H9 (cell line): ENCODE measurements at regions not wholly inside any gene's neighbourhood (a gene's known extent, or its start where the extent isn't known, plus 50 kb on each side); places are given as distances from the start of the nearest gene placed in this dataset.

Source experiments
- DNase-seq: peaks from one replicate; pipeline ENCODE4 v3.0.0-alpha.2; 2017
- H2AFZ ChIP-seq: one replicate; pipeline ENCODE4 v1.6.1; 2013; ENCODE audit warnings: mild to moderate bottlenecking, low read length, control low read depth, moderate library complexity
- H2AK5ac ChIP-seq: 2 replicates; pipeline ENCODE4 v1.6.1; 2013; ENCODE audit warnings: low read length, control low read depth, mixed read lengths; ENCODE audit not compliant: insufficient read length
- H2BK120ac ChIP-seq: one replicate; pipeline ENCODE4 v1.6.1; 2013; ENCODE audit warnings: low read depth, mild to moderate bottlenecking, low read length, control low read depth, inconsistent platforms; ENCODE audit not compliant: poor library complexity, severe bottlenecking
- H2BK12ac ChIP-seq: 2 replicates; pipeline ENCODE4 v1.6.1; 2013; ENCODE audit warnings: low read length, control low read depth, mixed read lengths, low read depth; ENCODE audit not compliant: insufficient read length
- H2BK15ac ChIP-seq: 2 replicates; pipeline ENCODE4 v1.6.1; 2013; ENCODE audit warnings: low read depth, low read length, control low read depth
- H2BK20ac ChIP-seq: one replicate; pipeline ENCODE4 v1.6.1; 2013; ENCODE audit warnings: low read depth, mild to moderate bottlenecking, low read length, control low read depth, inconsistent platforms; ENCODE audit not compliant: poor library complexity, severe bottlenecking
- H2BK5ac ChIP-seq: 2 replicates; pipeline ENCODE4 v1.6.1; 2013; ENCODE audit warnings: low read length, control low read depth, mixed read lengths; ENCODE audit not compliant: insufficient read length
- H3K14ac ChIP-seq: 2 replicates; pipeline ENCODE4 v1.6.1; 2013; ENCODE audit warnings: low read length, control low read depth; ENCODE audit not compliant: insufficient read depth
- H3K18ac ChIP-seq: 2 replicates; pipeline ENCODE4 v1.6.1; 2013; ENCODE audit warnings: low read depth, mild to moderate bottlenecking, mixed read lengths, low read length, control low read depth; ENCODE audit not compliant: insufficient read length
- H3K23ac ChIP-seq: 2 replicates; pipeline ENCODE4 v1.6.1; 2013; ENCODE audit warnings: low read length, control low read depth, mixed read lengths, low read depth; ENCODE audit not compliant: insufficient read length
- H3K23me2 ChIP-seq: 2 replicates; pipeline ENCODE4 v1.6.1; 2013; ENCODE audit warnings: low read depth, mild to moderate bottlenecking, mixed read lengths, low read length, control low read depth; ENCODE audit not compliant: insufficient read length, poor library complexity, severe bottlenecking
- H3K27ac ChIP-seq: 2 replicates; pipeline ENCODE4 v1.5.1; 2013; ENCODE audit warnings: low read length, control low read depth, mixed read lengths, low read depth; ENCODE audit not compliant: insufficient read length
- H3K27me3 ChIP-seq: 2 replicates; pipeline ENCODE4 v1.6.1; 2013; ENCODE audit warnings: low read length, control low read depth, inconsistent platforms; ENCODE audit not compliant: insufficient read depth
- H3K4ac ChIP-seq: 2 replicates; pipeline ENCODE4 v1.6.1; 2013; ENCODE audit warnings: low read depth, mild to moderate bottlenecking, control low read depth, inconsistent platforms, low read length, moderate library complexity
- H3K4me1 ChIP-seq: 2 replicates; pipeline ENCODE4 v1.6.1; 2013; ENCODE audit warnings: low read length, control low read depth, inconsistent platforms; ENCODE audit not compliant: insufficient read depth
- H3K4me2 ChIP-seq: 2 replicates; pipeline ENCODE4 v1.6.1; 2013; ENCODE audit warnings: low read length, control low read depth, mixed read lengths; ENCODE audit not compliant: insufficient read length, insufficient read depth
- H3K56ac ChIP-seq: 2 replicates; pipeline ENCODE4 v1.6.1; 2013; ENCODE audit warnings: low read depth, mild to moderate bottlenecking, mixed read lengths, low read length, control low read depth; ENCODE audit not compliant: insufficient read length
- H3K79me1 ChIP-seq: 2 replicates; pipeline ENCODE4 v1.6.1; 2013; ENCODE audit warnings: low read depth, mild to moderate bottlenecking, moderate library complexity, low read length, control low read depth, inconsistent platforms; ENCODE audit not compliant: insufficient read depth, poor library complexity, severe bottlenecking
- H3K79me2 ChIP-seq: 2 replicates; pipeline ENCODE4 v1.6.1; 2013; ENCODE audit warnings: low read length, control low read depth, inconsistent platforms; ENCODE audit not compliant: insufficient read depth
- H3K9ac ChIP-seq: 2 replicates; pipeline ENCODE4 v1.6.1; 2013; ENCODE audit warnings: low read length, control low read depth, mixed read lengths; ENCODE audit not compliant: insufficient read length; ENCODE audit errors: extremely low read depth
- H3K9me3 ChIP-seq: one replicate; pipeline ENCODE4 v1.6.1; 2013; ENCODE audit warnings: low read depth, low read length, inconsistent platforms; ENCODE audit not compliant: control insufficient read depth
- H3T11ph ChIP-seq: one replicate; pipeline ENCODE4 v1.6.1; 2013; ENCODE audit warnings: mild to moderate bottlenecking, low read length, control low read depth, inconsistent platforms
- H4K20me1 ChIP-seq: one replicate; pipeline ENCODE4 v1.6.1; 2013; ENCODE audit not compliant: control insufficient read depth, insufficient read length, insufficient read depth
- H4K5ac ChIP-seq: 2 replicates; pipeline ENCODE4 v1.6.1; 2013; ENCODE audit warnings: low read depth, mild to moderate bottlenecking, mixed read lengths, low read length, control low read depth; ENCODE audit not compliant: insufficient read length
- H4K8ac ChIP-seq: replicated peaks from 2 replicates; pipeline ENCODE4 v1.6.1; 2013; ENCODE audit warnings: low read length, control low read depth, mixed read lengths, low read depth; ENCODE audit not compliant: insufficient read length
- H4K91ac ChIP-seq: 2 replicates; pipeline ENCODE4 v1.6.1; 2013; ENCODE audit warnings: low read depth, mild to moderate bottlenecking, moderate library complexity, mixed read lengths, low read length, control low read depth; ENCODE audit not compliant: insufficient read length
- H3K27ac Mint-ChIP-seq, 3 experiments: 2 replicates in 2 of 3; 3 replicates in 1 of 3; pipeline ENCODE4 v1.8.0; 2020 to 2021; ENCODE audit warnings: mixed read lengths in 3 of 3, mild to moderate bottlenecking in 1 of 3, moderate library complexity in 1 of 3
- H3K27me3 Mint-ChIP-seq: 2 replicates; pipeline ENCODE4 v1.8.0; 2021; ENCODE audit warnings: low read depth, mild to moderate bottlenecking, moderate library complexity, mixed read lengths
- H3K36me3 Mint-ChIP-seq, 3 experiments: 2 replicates in 2 of 3; 3 replicates in 1 of 3; pipeline ENCODE4 v1.8.0; 2020 to 2021; ENCODE audit warnings: low read depth in 3 of 3, mixed read lengths in 3 of 3; ENCODE audit not compliant: insufficient read depth in 1 of 3
- H3K4me1 Mint-ChIP-seq, 2 experiments: 2 replicates each; pipeline ENCODE4 v1.8.0; 2020; ENCODE audit warnings: mixed read lengths in 2 of 2
- H3K4me3 Mint-ChIP-seq, 2 experiments: 2 replicates in 1 of 2; 3 replicates in 1 of 2; pipeline ENCODE4 v1.8.0; 2020 to 2021; ENCODE audit warnings: mild to moderate bottlenecking in 2 of 2, mixed read lengths in 2 of 2, moderate library complexity in 1 of 2
- H3K9me3 Mint-ChIP-seq, 2 experiments: 2 replicates in 1 of 2; 3 replicates in 1 of 2; pipeline ENCODE4 v1.8.0; 2020; ENCODE audit warnings: mild to moderate bottlenecking in 2 of 2, mixed read lengths in 2 of 2, moderate library complexity in 1 of 2
- CTCF ChIP-seq: fragments of 200-600 bp; sonication (generic); conservative IDR thresholded peaks from 3 replicates; pipeline ENCODE4 v1.8.0; 2021; ENCODE audit warnings: antibody characterized with exemption, mild to moderate bottlenecking
- WGBS: extraction: QIAGEN DNeasy Blood & Tissue Kit; methylation state at CpG from one replicate; pipeline ENCODE4 v1.1.7; 2013; ENCODE audit warnings: missing lambda C conversion rate, low lambda C conversion rate, mixed read lengths; ENCODE audit not compliant: insufficient read length; ENCODE audit errors: extremely low coverage; 5-methylcytosine and 5-hydroxymethylcytosine counted together

GRCh38 chr4:104575278-104575677, 80.6 kb upstream of the CXXC4 start:
- WGBS, result no CpG with 5 or more reads among the region's 1 CpG
- H3K27me3 ChIP-seq, result no peaks in the 10 kb centered on the region
- H4K8ac ChIP-seq, result no peak overlapping the region
- no peak overlapping the region for H3K4me2 ChIP-seq
- H3K23ac ChIP-seq, result no peak overlapping the region
- no peaks in the 10 kb centered on the region for H4K20me1 ChIP-seq
- no peaks in the 10 kb centered on the region for H3K79me1 ChIP-seq
- no peak overlapping the region for H3T11ph ChIP-seq
- H3K27ac ChIP-seq, result no peak overlapping the region
- H3K27ac Mint-ChIP-seq, result no peak overlapping the region
- H2BK12ac ChIP-seq, result no peak overlapping the region
- H3K9me3 Mint-ChIP-seq, result no peaks in the 10 kb centered on the region
- H3K18ac ChIP-seq, result no peak overlapping the region
- no peak overlapping the region for H2BK120ac ChIP-seq
- no peak overlapping the region for H3K14ac ChIP-seq
- H3K4ac ChIP-seq, result no peak overlapping the region
- no peaks in the 10 kb centered on the region for H3K23me2 ChIP-seq
- peaks cover 5% of the 10 kb centered on the region; the same call in 1 of the 2 replicates for H3K4me1 ChIP-seq
- H3K4me3 Mint-ChIP-seq, result no peak overlapping the region
- no peak overlapping the region for H3K56ac ChIP-seq
- no peaks in the 10 kb centered on the region for H3K27me3 Mint-ChIP-seq
- no peak overlapping the region for H4K91ac ChIP-seq
- peaks cover 8% of the 10 kb centered on the region in 2 experiments for H3K4me1 Mint-ChIP-seq
- no peak for TF ChIP-seq CTCF
- H3K36me3 Mint-ChIP-seq, result no peaks in the 10 kb centered on the region
- H2BK20ac ChIP-seq, result no peak overlapping the region
- DNase-seq, result no peak
- H2AFZ ChIP-seq, result no peak overlapping the region
- H3K79me2 ChIP-seq, result no peaks in the 10 kb centered on the region
- H3K9ac ChIP-seq, result no peak overlapping the region
- no peak overlapping the region for H4K5ac ChIP-seq
- no peak overlapping the region for H2BK5ac ChIP-seq
- H2BK15ac ChIP-seq, result no peak overlapping the region
- H3K9me3 ChIP-seq, result no peaks in the 10 kb centered on the region
- no peak overlapping the region for H2AK5ac ChIP-seq
